ENCODE measurements at regions not wholly inside any gene's neighbourhood (a gene's known extent, or its start where the extent isn't known, plus 50 kb on each side); places are given as distances from the start of the nearest gene placed in this dataset.

- no CpG with 5 or more reads among the region's 1 CpG for WGBS (ENCODE audit: extremely low coverage, insufficient read length, low lambda C conversion rate)
Observed at GRCh38 chr13:76226941-76227340, 590.8 kb downstream of the LMO7 start.

More at GRCh38 chr13:76226941-76227340, 590.8 kb downstream of the LMO7 start:
- H4K20me1 ChIP-seq (ENCODE audit: control insufficient read depth, insufficient read depth, insufficient read length), result no peaks in the 10 kb centered on the region
- no peaks in the 10 kb centered on the region for H3K9me3 ChIP-seq (ENCODE audit: control insufficient read depth, low read depth, low read length)
- H3K79me1 ChIP-seq (ENCODE audit: insufficient read depth, low read depth, low read length, poor library complexity, severe bottlenecking), result no peaks in the 10 kb centered on the region
- TF ChIP-seq CTCF (conservative IDR thresholded peaks at IDR 0.05), result no peak
- H3K4ac ChIP-seq (ENCODE audit: low read depth, low read length), result no peak overlapping the region
- Mint-ChIP-seq H3K9me3 (no peaks in the 10 kb centered on the region), H3K36me3 (ENCODE audit: insufficient read depth in 1 of 3, low read depth in 3 of 3) (no peaks in the 10 kb centered on the region), H3K4me3 (no peak overlapping the region), H3K4me1 (no peaks in the 10 kb centered on the region), H3K27me3 (ENCODE audit: low read depth) (no peaks in the 10 kb centered on the region; the same call in 1 of the 2 replicates), H3K27ac (no peak overlapping the region)
- H2BK120ac ChIP-seq (ENCODE audit: low read depth, low read length, poor library complexity, severe bottlenecking), result no peak overlapping the region
- no peak overlapping the region for H4K91ac ChIP-seq (ENCODE audit: insufficient read length, low read depth, low read length)
- no peak for DNase-seq
- H3K4me2 ChIP-seq (ENCODE audit: insufficient read depth, insufficient read length, low read length), result no peak overlapping the region
- H3K4me1 ChIP-seq (ENCODE audit: insufficient read depth, low read length), result no peaks in the 10 kb centered on the region
- H3K27ac ChIP-seq (ENCODE audit: insufficient read length, low read depth, low read length), result no peak overlapping the region
- no peak overlapping the region for H2BK15ac ChIP-seq (ENCODE audit: low read depth, low read length)
- H2BK12ac ChIP-seq (ENCODE audit: insufficient read length, low read depth, low read length), result no peak overlapping the region
- no peak overlapping the region for H2AK5ac ChIP-seq (ENCODE audit: insufficient read length, low read length)
- no peak overlapping the region for H2BK5ac ChIP-seq (ENCODE audit: insufficient read length, low read length)
- H3K79me2 ChIP-seq (ENCODE audit: insufficient read depth, low read length), result no peaks in the 10 kb centered on the region
- no peaks in the 10 kb centered on the region for H3K27me3 ChIP-seq (ENCODE audit: insufficient read depth, low read length)
- H4K8ac ChIP-seq (replicated peaks; ENCODE audit: insufficient read length, low read depth, low read length), result no peak overlapping the region
- H3K23ac ChIP-seq (ENCODE audit: insufficient read length, low read depth, low read length), result no peak overlapping the region
- H3T11ph ChIP-seq (ENCODE audit: low read length), result no peak overlapping the region
- H3K56ac ChIP-seq (ENCODE audit: insufficient read length, low read depth, low read length), result no peak overlapping the region
- no peaks in the 10 kb centered on the region for H3K23me2 ChIP-seq (ENCODE audit: insufficient read length, low read depth, low read length, poor library complexity, severe bottlenecking)
- H3K9ac ChIP-seq (ENCODE audit: extremely low read depth, insufficient read length, low read length), result no peak overlapping the region
- H3K18ac ChIP-seq (ENCODE audit: insufficient read length, low read depth, low read length), result no peak overlapping the region
- H2AFZ ChIP-seq (ENCODE audit: low read length), result no peak overlapping the region
- no peak overlapping the region for H4K5ac ChIP-seq (ENCODE audit: insufficient read length, low read depth, low read length)
- H3K14ac ChIP-seq (ENCODE audit: insufficient read depth, low read length), result no peak overlapping the region
- H2BK20ac ChIP-seq (ENCODE audit: low read depth, low read length, poor library complexity, severe bottlenecking), result no peak overlapping the region
